ENCODE measurements at regions not wholly inside any gene's neighbourhood (a gene's known extent, or its start where the extent isn't known, plus 50 kb on each side); places are given as distances from the start of the nearest gene placed in this dataset.

GRCh38 chr5:53253421-53253871 lies 143.9 kb upstream of the MOCS2 start:
- no peak for TF ChIP-seq CTCF (conservative IDR thresholded peaks at IDR 0.05)
- no peak for TF ChIP-seq EZH2 (IDR thresholded peaks at IDR 0.05; ENCODE audit: low read depth)

All from PC-9 (cell line).